ENCODE measurements at regions not wholly inside any gene's neighbourhood (a gene's known extent, or its start where the extent isn't known, plus 50 kb on each side); places are given as distances from the start of the nearest gene placed in this dataset.
"Not testable (repeated sequence)": the region's sequence is repeated elsewhere in the genome, so short reads cannot be mapped to it uniquely, and the experiment has no call there.

- CTCF ChIA-PET = no interaction called here
Observed at GRCh38 chr4:100869276-100869675, 351.5 kb upstream of the EMCN start.

GRCh38 chr4:100868281-100868680 lies 350.5 kb upstream of the EMCN start:
- CTCF ChIA-PET; intact Hi-C loops (cut with micrococcal nuclease; ENCODE audit: unreplicated experiment); POLR2A ChIA-PET (ENCODE audit: low non-redundant PET): not testable (repeated sequence)

More at GRCh38 chr4:100869276-100869675, 351.5 kb upstream of the EMCN start:
- Histone ChIP-seq H3K4me1 (ENCODE audit: insufficient read depth, low read length, poor library complexity, severe bottlenecking) (no peaks in the 10 kb centered on the region), H3K27ac (ENCODE audit: low read depth, low read length, poor library complexity, severe bottlenecking) (no peak overlapping the region), H3K36me3 (ENCODE audit: insufficient read depth, low read length, poor library complexity, severe bottlenecking) (no peaks in the 10 kb centered on the region), H3K9me3 (ENCODE audit: low read depth, low read length, poor library complexity, severe bottlenecking) (no peaks in the 10 kb centered on the region), H3K27me3 (replicated peaks; ENCODE audit: insufficient read depth, low read depth, low read length, poor library complexity) (no peaks in the 10 kb centered on the region), H3K4me3 (ENCODE audit: low read depth, low read length, poor library complexity, severe bottlenecking) (no peak overlapping the region)
- TF ChIP-seq CTCF (conservative IDR thresholded peaks at IDR 0.05; ENCODE audit: low read depth, low read length) = no peak
- TF ChIP-seq EZH2 (IDR thresholded peaks at IDR 0.05; ENCODE audit: borderline replicate concordance, low read depth, low read length, poor library complexity, severe bottlenecking) = no peak
- POLR2A ChIA-PET (ENCODE audit: low non-redundant PET) = no interaction called here
- BruUV-seq (replicated peaks) = no TSS peak
- intact Hi-C loops (cut with micrococcal nuclease; ENCODE audit: unreplicated experiment) = no loop called here
- DNase-seq (ENCODE audit: low spot score) = no peak

GRCh38 chr4:100852326-100852725 lies 334.5 kb upstream of the EMCN start:
- Histone ChIP-seq H3K4me3 (ENCODE audit: low read depth, low read length, poor library complexity, severe bottlenecking) (no peak overlapping the region), H3K27ac (ENCODE audit: low read depth, low read length, poor library complexity, severe bottlenecking) (no peak overlapping the region), H3K36me3 (ENCODE audit: insufficient read depth, low read length, poor library complexity, severe bottlenecking) (no peaks in the 10 kb centered on the region), H3K27me3 (replicated peaks; ENCODE audit: insufficient read depth, low read depth, low read length, poor library complexity) (no peaks in the 10 kb centered on the region), H3K9me3 (ENCODE audit: low read depth, low read length, poor library complexity, severe bottlenecking) (no peaks in the 10 kb centered on the region), H3K4me1 (ENCODE audit: insufficient read depth, low read length, poor library complexity, severe bottlenecking) (no peaks in the 10 kb centered on the region)
- ChIA-PET CTCF (no interaction called here), POLR2A (ENCODE audit: low non-redundant PET) (no interaction called here)
- DNase-seq (ENCODE audit: low spot score) = no peak
- no TSS peak for BruUV-seq (replicated peaks)
- intact Hi-C loops (cut with micrococcal nuclease; ENCODE audit: unreplicated experiment) = no loop called here
- no peak for TF ChIP-seq EZH2 (IDR thresholded peaks at IDR 0.05; ENCODE audit: borderline replicate concordance, low read depth, low read length, poor library complexity, severe bottlenecking)
- no peak for TF ChIP-seq CTCF (conservative IDR thresholded peaks at IDR 0.05; ENCODE audit: low read depth, low read length)

More at GRCh38 chr4:100868281-100868680, 350.5 kb upstream of the EMCN start:
- not testable (repeated sequence) for H3K27me3 ChIP-seq (replicated peaks; ENCODE audit: insufficient read depth, low read depth, low read length, poor library complexity); H3K27ac ChIP-seq (ENCODE audit: low read depth, low read length, poor library complexity, severe bottlenecking); BruUV-seq (replicated peaks); H3K9me3 ChIP-seq (ENCODE audit: low read depth, low read length, poor library complexity, severe bottlenecking); H3K36me3 ChIP-seq (ENCODE audit: insufficient read depth, low read length, poor library complexity, severe bottlenecking); H3K4me1 ChIP-seq (ENCODE audit: insufficient read depth, low read length, poor library complexity, severe bottlenecking); H3K4me3 ChIP-seq (ENCODE audit: low read depth, low read length, poor library complexity, severe bottlenecking); DNase-seq (ENCODE audit: low spot score)

GRCh38 chr4:100849319-100849718 lies 331.5 kb upstream of the EMCN start:
- Histone ChIP-seq H3K4me1 (ENCODE audit: insufficient read depth, low read length, poor library complexity, severe bottlenecking) (no peaks in the 10 kb centered on the region), H3K9me3 (ENCODE audit: low read depth, low read length, poor library complexity, severe bottlenecking) (no peaks in the 10 kb centered on the region), H3K36me3 (ENCODE audit: insufficient read depth, low read length, poor library complexity, severe bottlenecking) (no peaks in the 10 kb centered on the region), H3K27me3 (replicated peaks; ENCODE audit: insufficient read depth, low read depth, low read length, poor library complexity) (no peaks in the 10 kb centered on the region), H3K4me3 (ENCODE audit: low read depth, low read length, poor library complexity, severe bottlenecking) (no peak overlapping the region), H3K27ac (ENCODE audit: low read depth, low read length, poor library complexity, severe bottlenecking) (no peak overlapping the region)
- CTCF ChIA-PET = no interaction called here
- no TSS peak for BruUV-seq (replicated peaks)
- intact Hi-C loops (cut with micrococcal nuclease; ENCODE audit: unreplicated experiment) = no loop called here
- TF ChIP-seq CTCF (conservative IDR thresholded peaks at IDR 0.05; ENCODE audit: low read depth, low read length) (no peak), EZH2 (IDR thresholded peaks at IDR 0.05; ENCODE audit: borderline replicate concordance, low read depth, low read length, poor library complexity, severe bottlenecking) (no peak)
- POLR2A ChIA-PET (ENCODE audit: low non-redundant PET) = no interaction called here
- DNase-seq (ENCODE audit: low spot score) = peak; percentile 6
